GM21529 (cell line): ENCODE measurements at regions not wholly inside any gene's neighbourhood (a gene's known extent, or its start where the extent isn't known, plus 50 kb on each side); places are given as distances from the start of the nearest gene placed in this dataset.

Source experiments
- ATAC-seq: cut with Tn5 transposase; IDR thresholded peaks from one replicate; pipeline ENCODE4 v1.9.1; 2021; ENCODE audit not compliant: unreplicated experiment

DNA sequence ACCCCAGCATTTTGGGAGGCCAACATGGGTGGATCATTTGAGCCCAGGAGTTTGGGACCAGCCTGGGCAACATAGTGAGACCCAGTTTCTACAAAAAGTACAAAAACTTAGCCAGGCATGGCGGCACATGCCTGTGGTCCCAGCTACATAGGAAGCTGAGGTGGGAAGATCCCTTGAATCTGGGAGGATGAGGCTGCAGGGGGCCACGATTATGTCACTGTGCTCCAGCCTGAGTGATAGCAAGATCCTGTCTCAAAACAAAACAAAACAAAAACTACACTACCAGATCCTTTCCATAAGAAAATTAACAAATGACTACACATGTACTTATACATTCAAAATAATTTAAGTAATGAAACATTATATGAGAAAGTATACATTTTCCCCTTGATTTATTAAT lies 116.4 kb upstream of the KLF6 start:
- ATAC-seq = no peak

DNA sequence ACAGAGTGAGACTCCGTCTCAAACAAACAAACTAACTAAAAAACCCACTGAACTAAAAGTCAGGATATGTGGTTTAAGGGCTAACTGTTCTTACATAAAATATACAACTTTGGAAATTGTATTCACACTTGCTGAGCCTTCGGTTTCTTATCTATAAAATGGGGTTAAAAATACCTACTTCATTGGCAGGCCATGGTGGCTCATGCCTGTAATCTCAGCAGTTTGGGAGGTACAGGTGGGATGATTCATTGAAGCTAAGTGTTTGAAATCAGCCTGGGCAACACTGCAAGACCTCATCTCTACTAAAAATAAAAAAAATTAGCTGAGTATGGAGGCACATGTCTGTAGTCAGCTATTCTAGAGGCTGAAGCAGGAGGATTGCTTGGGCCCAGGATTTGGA lies 115.4 kb upstream of the KLF6 start:
- ATAC-seq = no peak

DNA sequence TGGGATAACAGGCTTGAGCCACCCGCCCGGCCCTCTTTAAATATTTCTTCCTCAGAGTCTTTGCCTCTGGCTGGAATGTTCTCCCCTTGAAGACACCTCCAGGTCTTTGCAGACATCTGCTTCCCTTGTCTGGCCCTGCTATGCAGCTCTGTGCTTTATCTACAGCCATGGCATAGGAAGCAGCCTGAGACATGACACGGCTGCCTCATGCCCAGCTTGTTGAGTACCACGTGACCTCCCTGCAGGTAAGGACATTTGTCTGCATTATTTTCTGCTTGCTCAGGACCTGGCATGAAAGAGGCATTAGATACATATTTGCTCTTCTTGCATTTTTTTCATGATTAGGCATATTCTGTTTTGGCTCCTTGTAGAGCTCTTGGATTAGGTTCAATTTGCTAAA lies 113.8 kb upstream of the KLF6 start:
- ATAC-seq = no peak

DNA sequence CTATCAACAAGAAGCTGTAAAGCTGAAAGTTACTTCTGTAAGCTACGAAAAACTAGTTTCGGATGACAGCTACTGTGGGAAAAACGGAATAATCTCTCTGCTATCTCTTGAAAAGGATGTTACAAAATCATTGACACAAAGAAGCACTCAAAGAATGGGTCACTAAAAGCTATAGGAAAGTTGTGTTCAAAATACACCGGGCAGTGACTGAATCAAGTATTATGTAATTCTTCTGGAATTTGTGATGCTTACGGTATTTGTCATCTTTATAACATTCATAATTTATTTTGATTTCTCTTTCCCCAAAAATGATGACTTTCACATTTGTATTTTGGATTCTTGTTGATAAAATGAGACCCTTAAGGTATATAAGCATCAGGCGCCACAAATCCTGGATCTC lies 112.1 kb upstream of the KLF6 start:
- no peak for ATAC-seq

- ATAC-seq = no peak
Measured at GRCh38 chr10:3896161-3896560, 111.2 kb upstream of the KLF6 start.

DNA sequence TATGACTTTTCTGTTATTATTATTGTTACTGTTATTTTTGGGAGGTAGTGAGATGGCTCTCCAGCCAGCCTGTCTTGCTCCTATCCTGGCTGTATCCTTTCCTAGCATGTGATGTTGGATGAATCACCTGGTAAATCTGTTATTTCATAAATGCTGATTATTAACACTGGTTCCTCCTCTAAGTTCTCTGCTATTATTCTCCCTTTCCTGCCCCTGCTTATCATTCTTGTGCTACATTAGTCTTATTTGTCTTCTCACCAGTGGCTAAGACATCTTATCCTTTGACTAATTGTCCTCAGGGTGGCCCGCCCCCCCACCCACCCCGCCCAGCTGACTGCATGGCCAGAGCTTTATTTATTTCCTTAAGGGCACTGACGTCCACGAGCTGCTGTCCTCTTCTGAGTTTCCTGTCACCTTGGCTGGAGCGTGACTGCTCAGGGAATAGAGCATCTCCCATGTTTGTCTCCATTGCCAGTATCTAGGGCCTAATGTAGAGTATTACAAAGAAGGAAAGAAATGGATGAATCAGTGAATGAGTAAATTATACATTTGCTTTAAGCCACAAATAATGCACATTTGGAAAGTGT lies 110.1 kb upstream of the KLF6 start:
- no peak for ATAC-seq

DNA sequence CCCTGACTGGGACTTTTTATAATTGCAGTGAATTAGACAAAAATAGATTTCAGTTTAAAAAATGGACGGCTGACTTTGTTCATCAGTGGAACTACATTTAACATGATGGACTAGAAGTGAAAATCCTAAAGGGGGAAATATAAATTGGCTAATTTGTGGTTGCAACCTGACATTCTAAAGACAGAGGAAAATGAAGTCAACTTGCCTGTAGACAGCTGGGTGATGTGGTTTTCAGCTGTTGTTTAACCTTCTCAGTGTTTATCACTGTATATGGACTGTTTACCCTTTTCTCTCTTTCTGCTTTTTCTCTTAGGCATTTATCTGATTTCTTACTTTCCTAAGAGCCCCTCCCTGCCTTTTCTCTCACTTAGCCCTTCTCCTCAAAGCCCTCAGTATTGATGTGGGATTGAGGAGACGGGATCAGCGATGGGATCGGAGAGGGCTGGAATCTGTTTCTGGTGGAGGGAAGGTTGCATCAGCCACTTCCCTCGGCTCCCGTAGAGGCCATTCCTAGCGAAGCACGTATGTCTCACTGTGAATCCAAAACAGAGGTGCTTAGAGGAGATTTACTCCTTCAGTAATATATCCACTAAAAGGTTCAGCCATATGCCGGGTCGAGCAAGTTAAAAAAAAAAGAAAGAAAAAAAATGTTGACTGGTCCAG lies 109.0 kb upstream of the KLF6 start:
- no peak for ATAC-seq

- ATAC-seq = no peak
Measured at GRCh38 chr10:3892440-3893425, 107.7 kb upstream of the KLF6 start.

GRCh38 chr10:3891396-3891795 lies 106.4 kb upstream of the KLF6 start:
- ATAC-seq = no peak

DNA sequence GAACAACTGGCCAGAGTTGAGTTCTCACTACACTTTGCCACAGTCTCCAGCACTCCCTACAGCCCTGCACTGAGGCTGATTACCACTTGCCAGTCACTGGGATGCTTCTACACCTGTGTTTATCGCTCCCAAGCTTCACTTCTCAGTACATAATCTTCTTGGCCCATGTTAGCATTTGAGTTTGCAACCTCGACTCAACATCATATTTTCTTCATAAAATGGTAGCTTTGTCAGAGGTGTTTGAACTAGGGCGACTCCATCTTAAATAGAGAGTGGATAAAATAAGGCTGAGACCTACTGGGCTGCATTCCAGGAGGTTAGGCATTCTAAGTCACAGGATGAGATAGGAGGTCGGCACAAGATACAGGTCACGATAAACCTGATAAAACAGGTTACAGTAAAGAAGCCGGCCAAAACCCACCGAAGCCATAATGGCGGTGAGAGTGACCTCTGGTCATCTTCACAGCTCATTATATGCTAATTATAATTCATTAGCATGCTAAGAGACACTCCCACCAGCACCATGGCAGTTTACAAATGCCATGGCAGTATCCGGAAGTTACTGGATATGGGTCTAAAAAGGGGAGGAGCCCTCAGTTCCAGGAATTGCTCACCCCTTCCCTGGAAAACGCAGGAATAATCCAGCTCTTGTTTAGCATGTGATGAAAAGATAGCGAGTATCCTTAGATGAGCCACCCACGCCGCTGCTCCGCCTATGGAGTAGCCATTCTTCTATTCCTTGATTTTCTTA lies 105.8 kb upstream of the KLF6 start:
- ATAC-seq = no peak

- no peak for ATAC-seq
Measured at GRCh38 chr10:3889961-3890522, 105.0 kb upstream of the KLF6 start.

DNA sequence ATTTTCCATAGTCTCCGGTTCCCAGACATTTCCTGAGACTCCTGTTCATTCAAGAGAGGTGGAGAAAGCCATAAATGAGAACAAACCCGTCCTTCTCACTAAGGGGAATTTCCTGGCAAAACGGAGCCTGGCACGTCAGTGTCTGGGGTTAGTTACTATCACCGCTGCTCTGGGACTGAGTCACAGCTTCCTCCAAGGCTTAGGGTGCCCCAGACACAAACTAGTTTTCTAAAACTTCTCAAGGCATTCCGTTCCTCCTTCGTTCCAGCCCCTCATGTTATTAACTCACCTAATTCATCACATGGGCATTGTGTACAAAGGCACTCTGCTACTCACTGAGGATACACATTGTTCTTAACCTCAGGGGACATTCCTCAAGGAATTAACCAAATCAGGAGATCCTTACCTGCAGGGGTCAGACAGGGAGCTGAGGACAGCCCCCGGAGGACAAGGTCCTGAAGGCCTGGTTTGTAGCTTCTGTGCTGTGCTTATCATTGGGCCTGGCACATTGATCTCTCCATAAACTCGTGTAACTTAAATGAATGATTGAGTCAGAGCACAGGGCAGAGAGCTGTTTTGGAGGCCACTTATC lies 103.0 kb upstream of the KLF6 start:
- peak; percentile 86 for ATAC-seq

GRCh38 chr10:3887404-3887803 lies 102.4 kb upstream of the KLF6 start:
- ATAC-seq = peak; percentile 11

DNA sequence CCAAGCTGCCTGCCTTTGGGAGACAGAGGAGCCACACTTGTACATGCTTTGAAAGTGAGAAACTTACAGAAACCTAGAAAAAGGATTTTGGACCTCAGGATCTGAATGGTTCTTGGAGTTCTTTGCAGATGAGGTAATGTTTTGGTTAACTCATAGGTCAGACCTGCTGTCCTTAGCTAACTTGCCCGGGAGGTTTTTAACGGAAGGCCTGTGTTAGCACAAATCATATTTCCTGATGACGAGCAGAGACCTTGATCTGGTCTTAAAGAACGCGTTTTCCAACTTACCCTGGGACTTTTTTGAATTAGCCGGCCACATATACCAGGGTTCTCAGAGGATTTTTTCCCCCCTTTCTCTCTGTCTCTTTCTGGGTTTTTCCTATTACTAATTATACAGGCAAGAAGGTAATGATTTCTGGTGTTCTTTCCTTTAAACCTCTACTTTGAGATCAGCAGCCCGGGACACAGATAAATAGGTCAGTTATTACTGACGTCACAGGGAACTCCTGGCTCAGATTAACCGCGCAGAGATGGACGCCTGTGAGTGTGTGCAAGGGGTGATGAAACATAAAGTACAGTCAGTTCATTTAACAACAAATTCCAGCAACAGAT lies 101.7 kb upstream of the KLF6 start:
- ATAC-seq = no peak

DNA sequence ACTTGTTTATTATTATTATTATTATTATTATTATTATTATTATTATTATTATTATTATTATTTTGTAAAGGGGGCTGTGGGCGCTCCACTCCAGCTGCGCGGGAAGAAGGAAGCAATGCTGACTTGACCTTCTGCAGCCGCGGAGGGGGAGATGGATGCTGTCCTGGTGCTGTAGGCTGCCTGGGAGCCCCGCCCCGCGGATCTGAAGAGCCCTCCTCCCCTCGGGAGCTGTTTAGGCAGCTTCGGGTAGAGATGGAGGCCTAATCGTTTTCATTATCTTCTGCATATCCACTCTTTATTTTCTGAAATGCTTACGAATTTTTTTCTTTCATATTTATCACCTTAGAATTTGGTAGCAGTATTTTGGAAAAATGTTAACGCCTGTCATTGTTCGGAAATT lies 101.2 kb upstream of the KLF6 start:
- no peak for ATAC-seq

- ATAC-seq = no peak
Measured at GRCh38 chr10:3882855-3883254, 97.8 kb upstream of the KLF6 start.

- no peak for ATAC-seq
Measured at GRCh38 chr10:3881622-3882021, 96.6 kb upstream of the KLF6 start.

GRCh38 chr10:3879073-3879472 lies 94.1 kb upstream of the KLF6 start:
- ATAC-seq = no peak

- ATAC-seq = no peak
Measured at GRCh38 chr10:3877211-3878000, 92.4 kb upstream of the KLF6 start.
